GM19043 (cell line): ENCODE measurements at regions not wholly inside any gene's neighbourhood (a gene's known extent, or its start where the extent isn't known, plus 50 kb on each side); places are given as distances from the start of the nearest gene placed in this dataset.

Experiments
- ATAC-seq: cut with Tn5 transposase; IDR thresholded peaks from one replicate; pipeline ENCODE4 v1.9.1; 2021; ENCODE audit warnings: low read depth; ENCODE audit not compliant: unreplicated experiment

GRCh38 chr5:29924107-29924506 lies 1269.4 kb upstream of the CDH6 start:
- ATAC-seq = no peak

- no peak for ATAC-seq
These were observed 1287.7 kb upstream of the CDH6 start for GRCh38 chr5:29905626-29906353.

- ATAC-seq = no peak
These were observed 1290.6 kb upstream of the CDH6 start for GRCh38 chr5:29902859-29903258.

- ATAC-seq = no peak
These were observed 1293.9 kb upstream of the CDH6 start for GRCh38 chr5:29899583-29899982.

GRCh38 chr5:29897916-29898315 lies 1295.6 kb upstream of the CDH6 start:
- ATAC-seq = no peak

GRCh38 chr5:29896646-29897045 lies 1296.8 kb upstream of the CDH6 start:
- no peak for ATAC-seq

GRCh38 chr5:29894668-29895067 lies 1298.8 kb upstream of the CDH6 start:
- ATAC-seq = no peak

DNA sequence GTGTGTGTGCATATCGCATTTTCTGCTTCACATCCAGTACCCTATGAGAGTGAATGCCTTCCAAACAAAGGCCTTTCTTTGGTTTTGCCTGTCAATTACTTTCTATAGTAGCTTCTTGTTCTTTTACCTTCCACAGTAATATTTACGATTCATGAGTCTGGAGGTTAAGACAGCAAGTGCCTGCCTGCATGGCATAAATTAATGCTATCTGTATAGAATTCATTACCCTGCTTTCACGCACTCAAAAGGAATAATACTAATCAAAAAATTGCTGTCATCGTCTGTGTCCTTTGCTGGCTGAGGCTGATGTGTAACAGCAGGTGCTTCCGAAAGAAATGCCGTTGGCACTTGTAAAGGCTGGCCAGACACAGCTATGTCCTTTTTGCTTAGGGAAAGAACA lies 1304.4 kb upstream of the CDH6 start:
- no peak for ATAC-seq

GRCh38 chr5:29885595-29885994 lies 1307.9 kb upstream of the CDH6 start:
- no peak for ATAC-seq

GRCh38 chr5:29882036-29882435 lies 1311.5 kb upstream of the CDH6 start:
- ATAC-seq = no peak

GRCh38 chr5:29879401-29879800 lies 1314.1 kb upstream of the CDH6 start:
- no peak for ATAC-seq

DNA sequence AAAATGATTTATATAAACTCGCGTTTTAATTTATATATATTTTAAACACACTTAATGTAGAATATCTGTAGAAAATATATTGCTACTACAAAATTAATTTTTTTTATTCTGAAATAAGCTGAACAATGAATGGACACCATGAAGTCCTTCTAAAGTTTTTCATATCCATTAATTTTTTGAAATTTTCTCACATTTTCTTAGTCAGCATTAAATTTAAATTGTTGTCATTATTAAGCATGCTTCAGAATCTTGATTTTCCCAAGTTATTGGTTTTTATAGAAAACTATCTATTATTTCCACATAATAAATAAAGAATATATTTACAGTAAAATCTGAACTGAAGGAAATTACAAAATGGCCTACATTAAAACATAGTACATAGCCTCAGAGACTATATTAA lies 1314.9 kb upstream of the CDH6 start:
- no peak for ATAC-seq

- no peak for ATAC-seq
These were observed 1326.3 kb upstream of the CDH6 start for GRCh38 chr5:29867155-29867554.

- ATAC-seq = no peak
These were observed 1339.7 kb upstream of the CDH6 start for GRCh38 chr5:29853711-29854220.

DNA sequence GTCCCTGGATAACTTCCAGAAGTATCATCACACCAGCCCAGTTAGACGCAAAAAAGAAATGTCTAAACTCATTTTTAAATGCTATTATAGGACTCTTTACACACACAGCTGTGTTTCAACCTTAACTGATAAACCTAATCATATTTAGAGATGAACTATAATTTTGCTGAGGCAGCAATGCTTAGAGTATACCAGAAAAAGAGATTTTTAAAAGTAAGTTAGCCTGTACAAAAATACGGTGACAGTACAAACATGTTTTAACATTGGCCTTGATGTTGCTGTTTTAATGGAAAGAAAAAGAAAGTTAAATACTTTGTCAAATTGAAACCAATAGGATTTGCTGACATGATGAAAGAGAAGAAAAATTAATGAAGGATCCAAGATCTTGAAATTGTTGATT lies 1341.2 kb upstream of the CDH6 start:
- ATAC-seq = no peak

DNA sequence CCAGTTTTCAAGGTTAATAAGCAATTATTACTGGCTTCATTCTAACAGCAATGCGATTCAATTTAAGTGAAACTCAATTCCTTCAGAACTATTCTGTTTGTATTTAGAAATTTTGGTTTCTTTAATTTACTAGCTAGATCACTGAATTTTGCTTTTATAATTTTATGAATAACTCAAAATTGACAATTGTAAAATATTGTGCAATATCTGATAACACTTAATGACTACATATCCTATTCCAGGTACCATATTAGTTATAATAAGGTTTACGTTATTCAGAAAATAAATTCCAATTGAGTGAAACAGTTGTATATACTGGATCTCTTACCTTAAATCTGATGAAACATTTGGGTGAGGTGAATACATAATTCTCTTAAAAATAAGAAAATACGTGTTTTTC lies 1348.3 kb upstream of the CDH6 start:
- ATAC-seq = no peak

- no peak for ATAC-seq
These were observed 1360.1 kb upstream of the CDH6 start for GRCh38 chr5:29833394-29833793.

DNA sequence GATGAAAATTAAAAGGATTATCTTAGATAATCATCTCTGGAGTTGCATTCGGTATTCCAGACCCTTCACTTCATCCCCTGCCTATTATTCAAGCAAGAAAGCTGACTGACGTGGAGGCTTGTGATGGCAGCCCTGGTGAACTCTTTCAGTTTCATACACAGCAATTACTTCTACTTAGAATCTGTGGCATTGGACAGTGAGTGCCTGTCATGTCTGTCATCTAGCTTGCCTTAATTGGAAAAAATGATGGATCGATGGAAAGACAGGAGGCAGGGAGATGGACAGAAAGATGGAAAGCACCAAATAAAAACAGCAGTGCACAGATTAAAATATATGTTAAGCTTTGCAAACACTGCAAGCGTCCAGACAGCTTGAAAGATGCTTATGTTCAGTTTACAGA lies 1371.0 kb upstream of the CDH6 start:
- no peak for ATAC-seq

DNA sequence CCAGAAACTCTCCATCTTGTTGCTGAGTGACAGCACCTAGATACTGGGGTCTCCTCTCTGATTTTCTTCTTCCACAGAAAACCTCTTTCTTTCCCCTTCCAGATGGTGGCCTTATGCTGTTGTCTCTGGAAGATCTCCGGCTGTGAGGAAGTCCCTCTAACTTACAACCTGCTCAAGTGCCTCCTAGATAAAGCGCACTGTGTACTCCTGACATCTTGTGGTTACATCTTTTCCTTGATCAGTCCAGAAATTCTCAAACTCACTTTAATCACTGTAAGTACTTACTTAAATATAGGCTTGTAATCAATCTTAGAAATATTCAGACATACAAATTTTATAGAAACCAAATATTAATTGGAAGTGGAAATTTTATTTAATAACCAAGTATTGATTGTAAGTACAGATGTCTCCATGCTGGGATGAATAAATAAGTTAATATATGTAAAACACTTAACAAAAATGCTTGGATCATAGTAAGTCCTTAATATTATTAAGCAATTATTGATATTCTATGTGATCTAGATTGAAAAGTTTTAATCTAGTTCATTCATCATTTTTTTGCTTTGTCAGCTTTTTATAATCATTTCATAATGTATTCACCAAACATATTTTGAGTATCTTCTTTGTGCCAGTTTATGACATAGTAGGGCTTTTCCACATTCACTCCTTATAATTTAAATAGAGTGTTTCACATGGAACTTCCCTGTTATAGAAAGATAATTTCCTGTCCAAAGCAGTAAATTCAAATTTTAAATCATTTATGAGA lies 1381.4 kb upstream of the CDH6 start:
- ATAC-seq = no peak

DNA sequence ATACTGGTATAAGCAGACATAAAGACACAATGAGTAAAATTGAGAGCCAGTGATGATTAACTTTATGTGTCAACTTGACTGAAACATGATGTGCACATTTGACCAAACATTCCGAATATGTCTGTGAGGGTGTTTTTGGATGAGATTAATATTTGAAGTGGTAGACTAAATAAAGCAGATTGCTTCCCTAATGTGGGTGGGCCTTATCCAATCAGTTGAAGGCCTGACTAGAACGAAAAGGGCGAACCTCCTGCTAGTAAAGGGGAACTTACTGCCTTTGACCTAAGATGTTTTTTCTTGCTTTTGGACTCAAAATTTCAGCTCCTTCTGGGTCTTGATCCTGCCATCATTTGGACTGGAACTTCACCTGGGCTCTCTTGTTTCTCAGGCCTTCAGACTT lies 1387.7 kb upstream of the CDH6 start:
- ATAC-seq = no peak

GRCh38 chr5:29800752-29801151 lies 1392.7 kb upstream of the CDH6 start:
- ATAC-seq = no peak

DNA sequence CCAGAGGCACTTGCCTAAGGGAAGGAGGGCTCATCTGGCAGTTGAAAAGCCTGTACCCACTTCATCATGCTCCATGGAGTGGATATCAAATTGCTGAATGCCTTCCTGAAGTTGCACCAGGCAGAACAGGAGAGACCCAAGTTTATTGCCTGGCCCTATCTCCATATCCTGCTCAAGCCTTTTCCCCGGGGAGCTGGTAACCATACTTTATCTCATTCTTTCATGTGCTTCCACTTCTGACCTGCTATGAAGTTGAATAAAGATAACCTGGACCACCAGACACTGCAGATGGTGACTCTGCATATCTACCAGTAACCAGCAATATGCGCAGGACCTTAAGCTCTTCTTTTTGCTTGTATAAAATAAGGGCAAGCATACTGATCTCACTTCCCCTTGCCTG lies 1397.5 kb upstream of the CDH6 start:
- no peak for ATAC-seq
